Loucy (cell line): ENCODE measurements at regions not wholly inside any gene's neighbourhood (a gene's known extent, or its start where the extent isn't known, plus 50 kb on each side); places are given as distances from the start of the nearest gene placed in this dataset.

Experiments used
- H2AFZ ChIP-seq: fragments of 200-600 bp; sonication (generic); 2 replicates; pipeline ENCODE4 v1.6.0; 2016; ENCODE audit warnings: antibody characterized with exemption, mild to moderate bottlenecking, low read length, moderate library complexity
- H3F3A ChIP-seq: fragments of 200-600 bp; 2 replicates; pipeline ENCODE4 v1.6.0; 2016; ENCODE audit warnings: antibody characterized with exemption, low read depth, mild to moderate bottlenecking
- H3K27me3 ChIP-seq: fragments of 200-600 bp; sonication (generic); 2 replicates; pipeline ENCODE4 v1.6.1; 2014; ENCODE audit warnings: low read length, mild to moderate bottlenecking; ENCODE audit not compliant: insufficient read depth, poor library complexity, severe bottlenecking
- H3K36me3 ChIP-seq: fragments of 200-600 bp; sonication (generic); 2 replicates; pipeline ENCODE4 v1.6.1; 2016; ENCODE audit warnings: low read length; ENCODE audit not compliant: insufficient read depth
- H3K4me1 ChIP-seq: fragments of 200-600 bp; sonication (generic); 2 replicates; pipeline ENCODE4 v1.5.1; 2014; ENCODE audit warnings: low read length, mild to moderate bottlenecking; ENCODE audit not compliant: insufficient read depth, poor library complexity, severe bottlenecking
- H3K4me2 ChIP-seq: fragments of 200-600 bp; sonication (generic); 2 replicates; pipeline ENCODE4 v1.6.0; 2014; ENCODE audit warnings: antibody characterized with exemption, low read length, low read depth, mild to moderate bottlenecking; ENCODE audit not compliant: poor library complexity, severe bottlenecking
- H3K4me3 ChIP-seq: fragments of 200-600 bp; sonication (generic); 2 replicates; pipeline ENCODE4 v1.5.1; 2014; ENCODE audit warnings: low read length, mild to moderate bottlenecking, mixed read lengths; ENCODE audit not compliant: poor library complexity, severe bottlenecking
- H3K79me2 ChIP-seq: fragments of 200-600 bp; sonication (generic); 2 replicates; pipeline ENCODE4 v1.6.1; 2014; ENCODE audit warnings: low read length; ENCODE audit not compliant: insufficient read depth
- H3K9ac ChIP-seq: fragments of 200-600 bp; sonication (generic); 2 replicates; pipeline ENCODE4 v1.6.0; 2014; ENCODE audit warnings: mild to moderate bottlenecking, low read depth, low read length, moderate library complexity; ENCODE audit not compliant: poor library complexity, severe bottlenecking
- H3K9me2 ChIP-seq: fragments of 200-600 bp; sonication (generic); replicated peaks from 2 replicates; pipeline ENCODE4 v1.6.1; 2016; ENCODE audit warnings: low read depth, low read length, mixed read lengths
- H3K9me3 ChIP-seq: fragments of 200-600 bp; sonication (generic); 2 replicates; pipeline ENCODE4 v1.6.1; 2014; ENCODE audit warnings: mild to moderate bottlenecking, antibody characterized with exemption, low read length, low read depth; ENCODE audit not compliant: insufficient read depth
- H4K20me1 ChIP-seq: fragments of 200-600 bp; sonication (generic); 2 replicates; pipeline ENCODE4 v1.6.0; 2014; ENCODE audit warnings: antibody characterized with exemption, low read length, mild to moderate bottlenecking; ENCODE audit not compliant: insufficient read depth, poor library complexity, severe bottlenecking
- CTCF ChIP-seq: fragments of 200-600 bp; sonication (generic); conservative IDR thresholded peaks from 2 replicates; pipeline ENCODE4 v1.5.1; 2014; ENCODE audit warnings: mild to moderate bottlenecking, antibody characterized with exemption, low read length
- EZH2phosphoT487 ChIP-seq: fragments of 200-600 bp; IDR thresholded peaks from 2 replicates; pipeline ENCODE4 v1.6.1; 2018; ENCODE audit warnings: antibody characterized with exemption, mild to moderate bottlenecking, moderate library complexity, borderline replicate concordance

GRCh38 chr11:119486691-119487259 is 63.8 kb upstream of the THY1 start:
- Histone ChIP-seq H3K9me3 (no peaks in the 10 kb centered on the region), H3K4me1 (no peaks in the 10 kb centered on the region), H3K36me3 (no peaks in the 10 kb centered on the region), H3F3A (no peaks in the 10 kb centered on the region), H2AFZ (no peak overlapping the region), H3K27me3 (no peaks in the 10 kb centered on the region), H3K4me3 (no peak overlapping the region), H3K9ac (no peak overlapping the region), H3K79me2 (no peaks in the 10 kb centered on the region), H3K4me2 (no peak overlapping the region), H4K20me1 (no peaks in the 10 kb centered on the region), H3K9me2 (no peaks in the 10 kb centered on the region)
- TF ChIP-seq EZH2phosphoT487 (no peak), CTCF (no peak)

GRCh38 chr11:119486016-119486415 is 63.0 kb upstream of the THY1 start:
- H3K4me2 ChIP-seq: no peak overlapping the region

GRCh38 chr11:119484741-119485605 is 62.0 kb upstream of the THY1 start:
- Histone ChIP-seq H3K27me3 (no peaks in the 10 kb centered on the region), H3K4me1 (peaks cover 4% of the 10 kb centered on the region), H2AFZ (no peak overlapping the region), H3K9me2 (no peaks in the 10 kb centered on the region), H3K9me3 (no peaks in the 10 kb centered on the region), H3K79me2 (no peaks in the 10 kb centered on the region), H3K36me3 (no peaks in the 10 kb centered on the region), H4K20me1 (no peaks in the 10 kb centered on the region), H3K4me2 (no peak overlapping the region), H3F3A (no peaks in the 10 kb centered on the region), H3K4me3 (no peak overlapping the region), H3K9ac (no peak overlapping the region)
- TF ChIP-seq EZH2phosphoT487 (no peak), CTCF (no peak; the same call in 1 of the 2 replicates)

More at GRCh38 chr11:119486016-119486415, 63.0 kb upstream of the THY1 start:
- H3K9me2 ChIP-seq: no peaks in the 10 kb centered on the region
- H3K27me3 ChIP-seq: no peaks in the 10 kb centered on the region
- no peak overlapping the region for H3K4me3 ChIP-seq
- H3K36me3 ChIP-seq: no peaks in the 10 kb centered on the region
- H3K9ac ChIP-seq: no peak overlapping the region
- H3K4me1 ChIP-seq: no peaks in the 10 kb centered on the region
- H3F3A ChIP-seq: no peaks in the 10 kb centered on the region
- no peaks in the 10 kb centered on the region for H3K9me3 ChIP-seq
- no peak for TF ChIP-seq CTCF
- no peak for TF ChIP-seq EZH2phosphoT487
- H2AFZ ChIP-seq: no peak overlapping the region
- H3K79me2 ChIP-seq: no peaks in the 10 kb centered on the region
- no peaks in the 10 kb centered on the region for H4K20me1 ChIP-seq
